NCI-H1417 treated with DMSO at 0.1 percent for 48 hours (cell line): ENCODE measurements at regions not wholly inside any gene's neighbourhood (a gene's known extent, or its start where the extent isn't known, plus 50 kb on each side); places are given as distances from the start of the nearest gene placed in this dataset.

ENCODE experiments used
- DNase-seq: peaks from one replicate; lab custom pipeline; 2025; lab: John Stamatoyannopoulos, UW

- DNase-seq = no peak
Observed at GRCh38 chr3:137061186-137061585, 103.4 kb downstream of the IL20RB start.

- DNase-seq = no peak
Observed at GRCh38 chr3:137062250-137062649, 104.5 kb downstream of the IL20RB start.

GRCh38 chr3:137065381-137065780 lies 107.6 kb downstream of the IL20RB start:
- DNase-seq = no peak

- DNase-seq = no peak
Observed at GRCh38 chr3:137066092-137066491, 108.3 kb downstream of the IL20RB start.

- DNase-seq = no peak
Observed at GRCh38 chr3:137071104-137071503, 113.3 kb downstream of the IL20RB start.

GRCh38 chr3:137075020-137075419 lies 117.2 kb downstream of the IL20RB start:
- no peak for DNase-seq

- DNase-seq = no peak
Observed at GRCh38 chr3:137078040-137078439, 120.3 kb downstream of the IL20RB start.

GRCh38 chr3:137079571-137079970 lies 121.8 kb downstream of the IL20RB start:
- no peak for DNase-seq

- no peak for DNase-seq
Observed at GRCh38 chr3:137081711-137082110, 123.9 kb downstream of the IL20RB start.

- DNase-seq = no peak
Observed at GRCh38 chr3:137082763-137083162, 125.0 kb downstream of the IL20RB start.

GRCh38 chr3:137083332-137083731 lies 125.5 kb downstream of the IL20RB start:
- DNase-seq = no peak

- DNase-seq = no peak
Observed at GRCh38 chr3:137084586-137084985, 126.8 kb downstream of the IL20RB start.

GRCh38 chr3:137097386-137097785 lies 139.6 kb downstream of the IL20RB start:
- DNase-seq = no peak

GRCh38 chr3:137097852-137098251 lies 140.1 kb downstream of the IL20RB start:
- no peak for DNase-seq

GRCh38 chr3:137099364-137100219 lies 141.8 kb downstream of the IL20RB start:
- DNase-seq = no peak

GRCh38 chr3:137100326-137100725 lies 142.5 kb downstream of the IL20RB start:
- no peak for DNase-seq

- DNase-seq = no peak
Observed at GRCh38 chr3:137103739-137104138, 146.0 kb downstream of the IL20RB start.

GRCh38 chr3:137105277-137105977 lies 147.6 kb downstream of the IL20RB start:
- DNase-seq = peak; percentile 12

GRCh38 chr3:137106612-137107240 lies 148.9 kb downstream of the IL20RB start:
- no peak for DNase-seq

- no peak for DNase-seq
Observed at GRCh38 chr3:137108699-137109440, 151.1 kb downstream of the IL20RB start.

- DNase-seq = no peak
Observed at GRCh38 chr3:137110392-137110996, 152.7 kb downstream of the IL20RB start.

- DNase-seq = no peak
Observed at GRCh38 chr3:137111497-137111896, 153.7 kb downstream of the IL20RB start.
